ENCODE measurements at regions not wholly inside any gene's neighbourhood (a gene's known extent, or its start where the extent isn't known, plus 50 kb on each side); places are given as distances from the start of the nearest gene placed in this dataset.

DNA sequence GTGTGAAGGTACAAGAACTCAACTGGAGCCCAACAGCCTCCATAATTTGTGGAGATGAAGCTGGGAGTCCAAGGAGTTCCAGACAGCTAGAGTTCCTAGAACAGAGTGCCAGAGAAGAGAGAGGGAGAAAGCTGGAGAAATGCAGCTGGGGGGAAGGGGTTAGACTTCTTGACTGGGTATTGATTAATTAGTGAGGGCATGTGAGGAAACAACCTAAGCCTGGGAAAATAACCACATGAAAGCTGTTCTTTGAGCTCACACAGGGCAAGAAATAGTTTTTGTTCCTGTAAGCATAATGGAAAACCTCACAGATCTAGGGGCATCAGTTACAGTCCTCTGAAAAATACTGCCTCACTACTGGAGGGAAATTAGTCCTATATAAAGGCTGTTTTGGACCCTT, 230.5 kb upstream of the FKBP1C start:
- H3K4ac ChIP-seq (ENCODE audit: low read depth, low read length): no peak overlapping the region
- H3K23ac ChIP-seq (ENCODE audit: low read depth, low read length): no peak overlapping the region
- CTCF ChIA-PET: interaction anchor here (0.6 kb wide), 1 partner anchor 1069 kb away, joined by 3 read pairs; no protein-coding TSS in a partner anchor
- no peak overlapping the region for H3K27ac ChIP-seq (ENCODE audit: insufficient read depth, low read length)
- in situ Hi-C loops (cut with MboI; ENCODE audit: low sequenced_read_pairs): no loop called here
- no peak overlapping the region for H3K4me2 ChIP-seq (ENCODE audit: low read depth, low read length)
- no peak overlapping the region for H2BK20ac ChIP-seq (ENCODE audit: low read depth, low read length)
- no peak for ATAC-seq (ENCODE audit: low read depth)
- POLR2A ChIA-PET (ENCODE audit: unreplicated experiment): no interaction called here
- H4K5ac ChIP-seq (ENCODE audit: low read depth, low read length): no peak overlapping the region
- H3K14ac ChIP-seq (replicated peaks; ENCODE audit: low read depth, low read length): no peak overlapping the region
- H3K18ac ChIP-seq (ENCODE audit: low read depth, low read length): no peak overlapping the region
- DNase-seq: no peak
- no peak overlapping the region for H2BK15ac ChIP-seq (ENCODE audit: low read depth, low read length)
- no peaks in the 10 kb centered on the region for H3K9me3 ChIP-seq (ENCODE audit: control insufficient read depth, insufficient read depth, low read length)
- H4K20me1 ChIP-seq (ENCODE audit: insufficient read depth, low read length): no peaks in the 10 kb centered on the region
- H3K36me3 ChIP-seq (ENCODE audit: control insufficient read depth, insufficient read depth, low read length): no peaks in the 10 kb centered on the region
- no peaks in the 10 kb centered on the region for H3K27me3 ChIP-seq (ENCODE audit: control insufficient read depth, insufficient read depth, low read length)
- intact Hi-C loops (cut with micrococcal nuclease): no loop called here
- no peak overlapping the region for H2AK9ac ChIP-seq (replicated peaks; ENCODE audit: low read depth, low read length, poor library complexity)
- H2AFZ ChIP-seq (replicated peaks; ENCODE audit: low read length, poor library complexity): no peak overlapping the region
- no peaks in the 10 kb centered on the region for H3K79me1 ChIP-seq (ENCODE audit: low read depth in 1 of 2, low read length in 2 of 2)
- TF ChIP-seq POLR2A (IDR thresholded peaks at IDR 0.05; ENCODE audit: low read depth, low read length): no peak
- no peak for TF ChIP-seq RAD21 (IDR thresholded peaks at IDR 0.05; ENCODE audit: low read length)
- TF ChIP-seq CEBPB (IDR thresholded peaks at IDR 0.05; ENCODE audit: low read depth, low read length): no peak
- no peak for TF ChIP-seq MAFK (IDR thresholded peaks at IDR 0.05; ENCODE audit: low read depth, low read length)
- H4K8ac ChIP-seq (ENCODE audit: low read depth in 2 of 2, low read length in 2 of 2): no peak overlapping the region
- H3K9ac ChIP-seq (ENCODE audit: low read depth, low read length): no peak overlapping the region
- H2AK5ac ChIP-seq (ENCODE audit: low read depth, low read length): no peak overlapping the region
- no peak overlapping the region for H2BK5ac ChIP-seq (ENCODE audit: low read depth, low read length, poor library complexity, severe bottlenecking)
- dilution Hi-C loops (cut with HindIII; ENCODE audit: low sequenced_read_pairs, unreplicated experiment): no loop called here
- H4K91ac ChIP-seq (ENCODE audit: insufficient read depth, low read depth, low read length): no peak overlapping the region
- H2BK120ac ChIP-seq (ENCODE audit: low read depth, low read length): no peak overlapping the region
- H3K56ac ChIP-seq (ENCODE audit: extremely low read depth, insufficient read depth, low read length): no peak overlapping the region
- no peaks in the 10 kb centered on the region for H3K9me1 ChIP-seq (ENCODE audit: insufficient read depth, low read length)
- no peak overlapping the region for H3K4me3 ChIP-seq (ENCODE audit: insufficient read depth, low read depth, low read length)
- no TSS peak for BruUV-seq (replicated peaks)
- no peaks in the 10 kb centered on the region for H3K4me1 ChIP-seq (ENCODE audit: control insufficient read depth, insufficient read depth, low read length)

Data from IMR-90 (cell line).